ENCODE measurements at regions not wholly inside any gene's neighbourhood (a gene's known extent, or its start where the extent isn't known, plus 50 kb on each side); places are given as distances from the start of the nearest gene placed in this dataset.

DNA sequence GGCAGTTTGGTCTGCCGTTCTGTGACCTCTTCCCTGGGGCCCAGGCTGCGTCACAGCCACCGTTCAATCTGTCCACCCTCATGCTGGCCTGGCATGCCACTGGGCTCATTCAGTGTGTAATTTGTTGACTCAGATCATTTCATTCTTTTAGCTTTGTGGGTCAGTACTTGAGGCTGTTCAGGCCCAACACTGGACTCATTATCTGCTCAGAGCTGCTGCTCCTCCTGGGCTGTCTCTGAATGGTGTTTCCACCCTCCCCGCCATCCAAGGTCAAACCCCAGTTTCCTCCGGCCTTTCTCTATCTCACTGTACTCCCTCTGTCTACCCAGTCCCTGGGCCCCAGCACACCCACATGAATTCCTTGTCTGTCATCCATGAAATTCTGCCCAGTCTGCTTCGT is 152.4 kb upstream of the NCK2 start:
- peak; percentile 33 for DNase-seq

DNA sequence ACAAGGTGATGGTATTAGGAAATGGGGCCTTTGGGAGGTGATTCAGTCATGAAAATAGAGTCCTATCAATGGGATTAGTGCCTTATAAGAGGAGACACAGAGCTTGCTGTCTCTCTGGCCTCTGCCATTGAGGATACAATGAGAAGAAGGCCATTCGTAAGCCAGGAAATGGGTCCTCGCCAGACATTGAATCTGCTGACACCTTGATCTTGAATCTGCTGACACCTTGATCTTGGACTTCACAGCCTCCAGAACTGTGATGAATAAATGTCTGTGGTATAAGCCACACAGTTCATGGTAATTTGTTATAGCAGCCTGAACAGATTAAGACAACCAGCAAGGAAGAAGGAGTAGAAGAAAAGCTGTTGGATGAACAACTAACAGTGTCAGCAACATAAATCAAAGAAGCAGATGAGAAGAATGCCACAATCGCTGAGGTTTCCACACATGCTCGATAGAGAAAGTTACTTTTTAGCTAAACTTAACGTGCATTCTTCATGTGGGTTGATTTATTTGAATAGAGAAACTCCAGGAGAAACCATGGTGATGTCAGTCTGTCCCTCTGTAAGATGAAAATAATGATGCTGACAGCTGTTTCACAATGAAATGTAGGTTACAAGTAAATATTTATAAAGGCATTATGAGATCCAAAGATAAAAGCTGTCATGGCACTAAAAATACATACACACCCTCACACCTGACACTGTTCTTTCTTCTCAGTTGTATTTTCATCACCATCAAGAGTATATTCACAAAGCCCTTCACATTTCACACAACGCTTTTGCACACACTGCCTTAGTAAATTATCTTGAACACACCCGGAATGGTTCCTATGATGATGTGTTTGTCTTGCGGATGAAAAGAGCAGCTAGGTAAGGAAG is 153.7 kb upstream of the NCK2 start:
- no peak for DNase-seq

DNA sequence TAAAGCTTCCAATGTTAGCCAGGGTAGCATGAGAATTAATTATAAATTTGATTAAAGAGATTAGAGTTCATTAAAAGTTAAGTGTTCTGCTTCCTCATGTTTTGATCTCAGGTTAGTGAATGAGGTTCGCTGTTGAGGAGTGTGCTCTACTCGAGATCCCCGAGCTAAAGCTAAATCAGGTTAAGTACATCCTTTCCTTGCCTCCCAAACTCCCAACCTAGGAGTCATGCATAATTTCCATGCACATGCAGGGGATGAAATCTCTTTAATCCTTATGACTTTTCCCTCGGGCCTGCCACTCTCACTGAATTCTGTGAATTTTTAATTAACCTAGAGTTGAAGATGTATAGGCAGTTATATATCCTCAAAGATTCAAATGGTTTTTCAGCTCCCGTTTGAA is 156.1 kb upstream of the NCK2 start:
- no peak for DNase-seq

DNA sequence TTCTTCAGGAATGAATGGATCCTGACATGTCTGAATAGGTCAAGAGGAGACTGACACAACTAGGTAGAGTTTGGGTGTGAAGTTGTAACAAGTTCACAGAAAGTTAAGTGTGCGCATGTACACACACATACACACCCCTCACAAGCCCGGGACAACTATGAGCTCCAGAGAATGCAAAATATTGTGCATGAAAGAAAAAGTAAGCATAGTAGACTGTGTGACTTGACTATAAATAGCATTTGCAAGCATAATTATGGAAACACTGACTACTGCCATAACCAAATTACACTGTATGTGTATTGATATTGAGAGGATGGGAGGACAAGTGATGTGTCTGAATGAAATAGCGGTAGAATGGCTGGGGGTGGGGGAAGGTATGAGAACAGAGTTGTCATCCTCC is 157.1 kb upstream of the NCK2 start:
- DNase-seq: no peak

DNA sequence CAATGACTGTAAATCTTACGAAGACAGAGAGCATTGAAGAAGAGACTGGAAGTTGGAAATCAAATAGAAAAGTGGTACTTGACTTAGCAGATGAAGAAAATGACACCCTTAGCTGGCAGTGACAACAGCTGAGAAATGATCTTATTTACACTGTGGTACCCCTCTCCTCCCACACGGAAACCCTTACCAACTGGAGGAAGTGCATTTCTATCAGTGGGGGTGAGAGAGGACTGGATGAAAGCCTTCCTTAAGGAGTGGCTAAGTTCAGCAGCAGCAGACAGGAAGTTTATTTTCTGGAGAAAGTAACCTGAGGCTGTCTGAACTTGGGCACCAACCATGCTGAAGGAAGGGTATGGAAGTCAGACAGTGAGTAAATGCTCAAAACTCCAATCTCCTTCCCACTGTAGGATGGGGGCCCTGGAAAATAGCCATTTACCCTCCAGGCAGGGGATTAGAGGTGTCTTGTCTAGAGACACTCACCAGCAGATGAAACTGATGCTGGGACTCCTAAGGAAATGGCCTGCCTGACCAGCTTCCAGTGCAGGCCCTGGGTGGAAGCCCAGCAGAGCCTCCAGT is 160.2 kb upstream of the NCK2 start:
- DNase-seq: no peak

DNA sequence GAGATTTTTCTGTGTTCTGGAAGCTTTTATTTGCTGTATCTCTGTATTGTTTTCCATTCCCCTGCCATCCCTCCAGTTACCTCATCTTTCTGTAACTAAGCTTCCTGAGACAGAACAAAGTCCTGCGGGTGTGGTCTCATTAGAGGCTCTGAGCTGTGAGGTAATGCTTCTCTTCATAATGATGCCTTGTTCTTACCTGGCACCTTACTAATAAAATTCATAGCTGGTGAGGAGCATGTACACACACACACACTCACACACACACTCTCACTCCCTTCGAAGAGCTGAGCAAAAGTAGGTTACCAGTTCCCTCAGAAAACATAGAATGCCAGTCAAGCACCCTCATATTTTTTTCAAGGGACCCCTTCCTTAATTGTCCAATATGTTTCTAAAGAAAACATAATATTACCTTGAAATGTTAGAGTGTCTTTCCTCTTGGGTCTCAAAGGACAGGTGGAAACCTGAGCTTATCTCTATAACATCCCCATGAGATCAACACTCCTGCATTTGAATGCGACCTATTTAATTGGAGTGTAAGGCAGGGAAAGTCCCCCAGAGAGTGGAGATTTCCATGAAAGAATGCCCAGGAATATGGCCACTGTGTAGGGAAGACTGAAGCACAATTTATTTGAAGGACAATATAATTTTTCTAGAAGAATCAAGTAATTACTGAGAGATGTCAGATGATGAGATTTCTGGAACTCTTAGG is 161.6 kb upstream of the NCK2 start:
- DNase-seq: no peak

DNA sequence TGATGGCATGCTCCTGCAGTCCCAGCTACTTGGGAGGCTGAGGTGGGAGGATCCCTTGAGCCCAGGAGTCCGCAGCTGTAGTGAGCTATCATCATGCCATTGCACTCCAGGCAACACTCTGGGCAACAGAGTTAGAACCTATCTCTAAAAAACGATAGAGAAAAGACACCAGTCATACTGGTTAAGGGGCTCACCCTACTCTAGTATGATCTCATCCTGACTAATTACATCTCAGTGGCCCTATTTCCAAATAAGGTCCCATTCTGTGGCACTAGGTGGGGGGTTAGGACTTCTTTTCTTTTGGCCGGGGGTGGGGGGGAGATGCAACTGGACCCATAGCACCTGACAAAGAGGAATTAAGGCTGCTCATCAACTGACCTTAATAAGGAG is 163.2 kb upstream of the NCK2 start:
- no peak for DNase-seq

DNA sequence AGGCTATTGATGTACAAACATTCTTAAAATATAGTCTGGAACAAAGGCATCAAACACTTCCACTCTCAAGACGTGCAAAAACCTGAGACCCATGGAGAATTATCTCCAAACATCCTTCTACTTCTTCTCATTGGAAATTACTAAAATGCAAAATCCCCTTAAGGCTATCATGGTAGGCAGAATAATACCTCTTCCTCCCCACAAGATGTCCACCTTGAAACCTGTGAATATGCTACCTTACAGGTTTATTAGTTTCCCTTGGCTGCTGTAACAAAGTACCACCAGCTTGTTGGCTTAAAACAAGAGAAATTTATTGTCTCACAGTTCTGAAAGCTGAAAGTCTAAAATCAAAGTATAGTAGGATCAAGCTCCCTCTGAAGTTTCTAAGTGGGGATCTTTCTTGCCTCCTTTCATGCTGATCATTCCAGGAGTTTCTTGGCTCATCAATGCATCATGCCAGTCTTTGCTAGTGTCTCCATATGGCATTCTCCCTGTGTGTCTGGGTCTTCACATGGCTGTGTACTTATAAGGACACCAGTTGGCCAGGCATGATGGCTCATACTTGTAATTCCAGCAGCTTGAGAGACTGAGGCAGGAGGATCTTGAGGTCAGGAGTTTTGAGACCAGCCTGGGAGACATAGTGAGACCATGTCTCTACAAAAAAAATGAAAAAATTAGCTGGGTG is 163.7 kb upstream of the NCK2 start:
- no peak for DNase-seq

DNA sequence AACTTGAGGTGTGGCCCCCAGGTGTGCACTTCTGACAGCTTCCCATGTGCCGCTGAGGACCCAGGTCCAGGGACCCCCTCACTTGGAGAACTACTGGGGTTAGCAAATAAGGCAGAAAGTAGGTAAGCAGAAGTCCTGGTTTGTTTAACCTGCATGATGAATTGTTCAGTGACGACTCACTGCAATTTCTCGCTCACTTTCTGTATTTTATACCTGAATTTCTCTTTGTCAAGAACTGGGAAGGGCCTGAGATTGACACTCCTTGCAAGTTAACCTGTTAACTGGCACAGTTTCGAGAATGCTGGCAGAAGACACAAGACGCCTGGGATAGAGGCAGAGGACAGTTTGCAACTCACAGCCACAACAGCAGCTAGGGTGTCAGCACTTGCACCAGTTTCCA is 164.5 kb upstream of the NCK2 start:
- no peak for DNase-seq

DNA sequence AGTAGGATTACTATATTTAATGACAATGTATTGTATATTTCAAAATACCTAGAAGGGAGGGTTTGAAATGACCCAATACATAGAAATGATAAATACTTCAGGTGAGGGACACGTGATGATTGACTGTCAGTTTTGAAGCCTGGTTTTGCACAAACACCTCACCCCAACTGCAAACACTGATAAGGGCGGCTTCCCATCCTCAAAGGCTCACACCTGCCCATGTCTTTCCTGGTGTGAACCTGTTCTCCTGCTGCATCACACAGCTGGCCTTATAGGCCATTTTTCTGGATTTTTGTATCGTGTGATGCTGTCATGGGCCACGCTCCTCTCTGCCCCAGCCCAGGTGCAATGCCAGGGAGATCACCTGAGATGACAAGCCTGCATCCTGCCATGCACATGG is 166.5 kb upstream of the NCK2 start:
- DNase-seq: no peak

DNA sequence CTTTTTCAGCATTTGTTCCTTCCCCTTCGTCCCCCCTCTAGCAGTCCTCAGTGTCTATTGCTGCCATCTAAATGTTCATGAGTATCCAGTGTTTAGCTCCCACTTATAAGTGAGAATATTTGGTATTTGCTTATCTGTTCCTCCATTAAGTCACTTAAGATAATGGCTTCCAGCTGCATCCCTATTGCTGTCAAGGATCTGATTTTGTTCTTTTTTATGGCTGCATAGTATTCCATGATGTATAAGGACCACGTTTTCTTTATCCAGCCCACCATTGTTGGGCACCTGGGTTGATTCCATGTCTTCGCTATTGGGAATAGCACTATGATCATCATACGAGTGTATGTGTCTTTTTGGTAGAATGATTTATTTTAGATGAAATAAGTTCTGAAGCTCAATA is 166.9 kb upstream of the NCK2 start:
- DNase-seq: no peak

DNA sequence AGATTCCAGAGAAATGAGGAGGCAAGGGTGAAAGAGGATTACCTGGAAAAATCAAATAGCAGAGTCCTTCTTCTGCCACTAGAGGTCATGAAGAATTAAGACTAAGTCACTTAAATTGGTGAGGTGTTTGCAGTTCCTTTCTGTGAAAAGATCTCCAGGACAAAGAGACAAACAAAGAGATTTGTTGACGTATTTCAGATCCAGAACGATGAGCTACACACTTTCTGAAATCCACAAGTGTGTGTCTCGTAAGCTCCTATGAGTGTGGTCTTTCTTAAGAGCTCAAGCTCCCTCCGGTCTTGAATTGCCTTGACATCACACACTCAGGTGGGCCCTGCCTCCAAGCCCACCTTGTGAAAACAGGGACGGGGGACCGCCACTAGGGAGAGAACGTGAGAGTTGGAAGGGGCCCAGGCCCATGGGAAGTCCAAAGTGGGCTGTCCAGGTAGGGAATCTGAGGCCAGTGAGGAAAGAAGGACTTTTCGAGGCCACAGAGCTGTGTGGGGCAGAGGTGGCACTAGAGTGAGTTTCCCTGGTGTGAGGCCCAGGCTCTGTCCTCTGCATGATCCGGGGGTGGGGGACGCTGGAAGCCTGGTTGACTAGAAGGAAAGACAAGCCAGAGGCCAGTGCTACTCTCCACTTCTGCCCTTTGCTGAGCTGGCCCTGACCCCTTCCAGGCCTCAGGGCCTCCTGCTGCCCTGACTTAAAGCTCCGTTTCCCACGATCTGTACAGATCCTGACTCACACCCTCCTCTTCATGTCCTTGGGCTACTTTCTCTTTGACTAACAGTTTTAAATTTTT is 168.1 kb upstream of the NCK2 start:
- DNase-seq: peak; percentile 47

DNA sequence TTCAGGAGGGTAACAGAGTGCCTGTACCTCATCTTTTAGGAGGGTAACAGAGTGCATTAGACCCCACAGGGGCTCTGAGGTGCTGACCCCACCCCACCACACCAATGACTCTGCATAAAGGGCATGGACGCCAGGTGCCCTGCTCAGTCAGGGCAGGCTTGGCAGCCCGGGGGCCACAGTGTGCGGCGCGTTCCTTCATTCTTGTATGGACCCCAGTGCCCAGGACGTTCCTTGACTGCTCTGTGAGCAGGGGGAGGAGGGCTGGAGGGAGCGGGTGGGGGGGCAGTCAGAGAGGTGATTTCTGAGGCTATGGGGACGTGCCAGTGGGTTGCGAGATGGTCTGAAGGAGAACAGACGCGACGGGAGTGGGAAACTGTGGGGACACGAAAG is 168.7 kb upstream of the NCK2 start:
- no peak for DNase-seq

DNA sequence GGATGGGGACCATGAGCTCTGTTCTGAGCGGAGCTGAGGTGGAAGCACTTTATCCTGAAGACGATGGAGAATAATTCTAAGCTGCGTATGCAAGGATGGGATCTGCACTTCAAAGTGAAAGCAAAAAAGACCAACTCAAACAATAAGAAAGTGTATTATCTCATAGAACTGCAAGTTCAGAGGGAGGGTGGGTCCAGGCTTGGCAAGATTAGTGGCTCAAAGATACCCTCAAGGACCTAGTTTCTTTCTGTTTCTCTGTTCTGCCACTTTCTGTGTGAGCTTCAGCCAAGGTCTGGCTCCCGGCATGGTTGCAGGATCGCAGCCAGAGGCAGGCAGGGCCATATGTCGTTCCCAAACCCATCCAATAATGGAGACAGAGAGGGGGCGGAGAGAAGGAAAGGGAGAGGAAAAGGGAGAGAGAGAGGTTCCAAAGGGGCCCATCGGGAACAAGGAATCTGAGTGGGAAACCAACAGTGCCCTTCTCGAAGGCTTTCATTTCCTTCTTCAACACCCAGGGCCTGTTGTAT is 169.2 kb upstream of the NCK2 start:
- DNase-seq: no peak

DNA sequence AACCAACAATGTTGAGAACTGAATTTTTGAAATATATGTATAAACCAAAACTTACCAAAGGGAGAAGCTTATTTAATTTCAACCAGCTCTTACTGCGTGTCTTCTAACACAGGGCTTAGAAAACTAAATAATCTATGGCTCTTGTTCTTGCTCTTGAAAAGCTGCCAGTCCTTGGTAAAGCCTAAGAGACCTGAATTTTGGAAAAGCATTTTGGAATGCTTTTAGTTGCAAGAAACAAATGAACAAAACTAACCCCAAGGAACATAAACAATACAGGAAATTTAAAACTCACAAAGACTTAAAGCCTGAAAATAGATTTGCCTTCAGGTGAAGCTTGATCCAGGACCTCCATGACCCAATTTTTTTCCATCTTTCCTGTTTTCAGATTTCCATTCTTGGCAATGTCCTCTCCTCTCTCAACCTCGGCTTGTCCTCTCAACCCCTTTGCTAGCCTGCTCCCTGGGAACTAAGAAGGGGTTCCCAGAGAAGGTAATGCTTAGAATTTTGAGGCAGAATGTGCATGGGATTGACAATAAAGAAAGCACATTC is 169.8 kb upstream of the NCK2 start:
- DNase-seq: no peak

DNA sequence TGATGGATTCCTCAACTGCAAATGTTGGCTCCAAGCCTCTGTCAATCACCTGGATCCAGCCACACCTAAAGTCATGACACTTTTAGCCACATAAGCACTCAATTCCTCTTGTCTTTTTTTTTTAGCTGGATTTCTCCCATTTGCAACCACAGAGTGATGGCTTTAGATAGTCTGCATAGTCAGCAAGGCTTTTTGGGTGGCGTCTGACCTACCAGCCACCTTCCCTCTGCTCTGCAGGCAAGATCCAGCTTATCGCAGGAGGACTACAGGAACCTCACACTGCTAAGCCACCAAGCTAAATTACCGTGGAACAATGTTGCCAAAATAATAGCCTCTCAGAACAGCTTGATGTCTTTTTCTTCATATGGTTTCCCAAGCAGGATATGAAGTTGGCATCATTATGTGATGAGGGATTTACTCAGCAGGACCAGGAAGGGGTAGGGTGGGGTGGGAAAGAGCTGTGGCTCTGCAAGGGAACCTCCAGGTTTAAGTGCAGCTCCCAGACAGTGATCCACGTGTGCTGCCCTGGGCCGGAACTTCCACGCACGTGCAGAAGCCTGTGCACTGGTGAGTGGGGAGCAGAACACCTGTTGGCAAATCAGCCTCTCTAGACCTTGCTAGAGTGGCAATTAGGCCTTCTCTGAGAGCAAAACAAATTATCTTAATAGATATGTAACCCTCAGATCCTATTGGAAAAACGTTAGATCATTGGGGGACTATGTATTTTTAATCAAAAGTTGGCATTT is 170.6 kb upstream of the NCK2 start:
- no peak for DNase-seq

DNA sequence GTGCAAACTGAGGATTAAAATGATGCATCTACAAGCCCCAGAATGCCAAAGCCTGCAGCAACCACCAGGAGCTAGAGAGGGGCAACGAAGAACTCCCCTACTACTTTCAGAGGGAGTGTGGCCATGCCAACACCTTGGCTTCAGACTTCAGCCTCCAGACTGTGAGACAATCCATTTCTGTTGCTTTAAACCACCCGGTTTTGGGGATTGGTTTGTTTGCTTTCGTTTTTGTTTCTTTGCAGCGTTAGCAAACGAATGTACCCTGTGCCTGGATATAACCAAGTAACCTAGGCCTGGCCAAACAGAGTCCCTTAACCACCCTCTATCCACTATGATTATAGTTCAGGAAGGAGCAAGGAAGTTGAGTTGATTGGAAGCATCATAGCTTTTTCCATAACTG is 171.2 kb upstream of the NCK2 start:
- no peak for DNase-seq

DNA sequence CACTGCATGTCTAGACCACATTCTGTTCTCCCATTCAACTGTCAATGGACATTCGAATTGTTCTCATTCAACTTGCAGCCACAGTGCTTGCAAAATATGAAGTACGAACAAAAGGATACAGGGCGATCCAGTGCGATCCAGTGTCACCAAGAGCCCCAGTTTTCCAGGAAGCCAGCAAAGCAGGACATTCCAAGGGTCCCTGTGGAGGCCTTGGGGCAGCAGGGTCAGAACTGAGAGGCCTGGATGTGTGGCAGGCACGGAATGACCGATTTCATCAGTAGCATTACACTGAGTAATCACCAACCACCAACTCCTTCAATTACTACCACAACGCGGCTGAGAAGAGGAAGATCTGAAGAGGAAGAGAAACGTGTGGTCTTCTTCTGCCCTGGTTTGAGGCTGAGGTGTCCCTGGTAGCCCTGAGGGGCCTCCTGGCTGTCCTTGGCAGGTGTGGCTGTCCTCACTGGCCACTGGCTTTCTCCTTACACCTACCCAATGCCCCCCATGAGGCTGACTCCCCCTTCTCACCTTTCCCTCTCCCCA is 172.7 kb upstream of the FHL2 start:
- DNase-seq: no peak

DNA sequence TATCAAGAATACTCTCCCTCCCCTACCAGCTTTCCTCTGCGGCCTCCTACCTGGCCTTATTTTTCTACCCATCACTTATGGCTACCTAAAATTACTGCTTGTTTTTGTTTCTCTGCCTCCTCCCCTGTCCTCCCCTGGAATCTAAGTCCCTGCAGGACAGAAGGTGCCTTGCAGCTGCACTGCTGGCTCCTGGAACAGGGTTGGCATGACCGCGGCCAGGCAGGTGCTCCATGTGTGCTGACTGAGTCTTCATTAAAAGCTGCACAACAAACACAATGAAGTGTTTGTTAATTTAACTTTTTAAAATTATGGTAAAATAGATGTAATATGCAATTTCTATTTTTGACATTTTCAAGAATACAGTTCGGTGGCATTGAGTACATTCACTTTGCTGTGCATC is 171.9 kb upstream of the FHL2 start:
- DNase-seq: no peak

DNA sequence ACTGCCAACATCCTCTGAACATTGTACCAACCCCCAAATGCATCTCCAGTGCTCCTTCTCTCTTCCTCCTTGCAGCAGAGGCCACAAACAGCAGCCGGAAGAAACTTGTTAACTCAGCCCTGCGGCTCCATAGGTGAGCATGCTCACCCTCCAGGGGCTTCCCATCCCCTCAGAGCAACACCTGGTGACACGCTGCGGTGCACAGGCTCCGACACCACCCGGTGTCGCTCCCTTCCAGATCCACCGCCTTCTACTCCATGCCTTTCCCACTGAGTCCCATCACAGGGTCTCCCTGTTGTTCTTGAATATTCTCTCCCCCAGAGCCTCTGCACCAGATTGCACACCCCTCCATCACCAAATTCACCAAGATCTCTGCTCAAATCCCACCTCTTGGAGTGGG is 171.5 kb upstream of the FHL2 start:
- no peak for DNase-seq

DNA sequence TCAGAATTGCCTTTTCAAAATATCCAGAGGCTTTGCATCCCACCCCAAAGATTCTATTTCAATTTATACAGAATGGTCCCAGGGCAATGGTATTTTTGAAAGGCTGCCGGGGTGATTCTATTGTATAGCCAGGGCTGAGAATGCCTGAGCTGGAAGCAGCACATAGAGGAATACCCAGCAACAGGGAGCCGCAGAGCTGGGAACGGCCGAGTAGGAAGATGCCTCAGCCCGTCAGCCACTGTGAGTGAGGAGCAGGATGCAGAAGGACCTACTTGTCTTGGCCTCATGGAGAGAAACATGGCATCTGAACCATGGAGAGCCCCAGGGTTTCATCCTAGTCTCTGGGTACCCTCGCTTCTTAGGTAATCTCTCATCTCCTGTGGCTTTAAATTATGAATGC is 170.8 kb upstream of the FHL2 start:
- DNase-seq: no peak
